D341Med (cell line): ENCODE measurements at regions not wholly inside any gene's neighbourhood (a gene's known extent, or its start where the extent isn't known, plus 50 kb on each side); places are given as distances from the start of the nearest gene placed in this dataset.
"Not testable (repeated sequence)": the region's sequence is repeated elsewhere in the genome, so short reads cannot be mapped to it uniquely, and the experiment has no call there.

Experiments
- DNase-seq: peaks from one replicate; pipeline ENCODE4 v3.0.0; 2012; ENCODE audit warnings: low spot score

DNA sequence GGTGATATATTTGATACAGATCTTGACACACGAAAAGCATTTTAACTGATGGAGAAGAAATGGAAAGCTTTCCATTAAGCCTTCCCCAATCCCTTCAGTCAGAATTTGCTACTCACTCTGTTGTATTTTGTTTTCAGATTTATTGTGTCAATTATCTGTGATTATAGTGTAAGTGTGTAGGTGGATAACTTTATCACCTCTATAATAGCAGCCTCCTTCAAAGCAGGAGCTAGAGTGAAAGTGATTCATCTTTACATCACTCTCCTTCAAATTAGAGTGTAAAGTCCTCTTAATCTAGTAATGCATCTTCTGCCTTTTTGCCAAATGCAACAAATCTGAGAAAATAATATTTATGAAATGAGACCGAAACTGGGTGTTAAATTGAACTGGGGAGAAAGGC, 459.7 kb upstream of the ZP4 start:
- DNase-seq = no peak

DNA sequence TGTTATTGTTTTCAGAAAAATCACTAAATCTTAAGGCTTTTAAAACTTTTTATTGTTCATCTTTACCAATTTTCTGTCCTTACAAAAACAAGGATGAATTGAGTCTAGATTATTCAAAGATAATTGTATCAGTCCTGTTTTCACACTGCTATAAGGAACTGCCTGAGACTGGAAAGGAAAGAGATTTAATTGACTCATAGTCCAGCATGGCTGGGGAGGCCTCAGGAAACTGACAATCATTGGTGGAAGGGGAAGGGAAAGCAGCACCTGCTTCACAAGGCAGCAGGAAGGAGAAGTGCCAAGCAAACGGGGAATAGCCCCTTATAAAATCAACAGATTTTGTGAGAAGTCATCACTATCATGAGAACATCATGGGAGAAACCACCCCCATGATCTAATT, 455.6 kb upstream of the ZP4 start:
- no peak for DNase-seq

DNA sequence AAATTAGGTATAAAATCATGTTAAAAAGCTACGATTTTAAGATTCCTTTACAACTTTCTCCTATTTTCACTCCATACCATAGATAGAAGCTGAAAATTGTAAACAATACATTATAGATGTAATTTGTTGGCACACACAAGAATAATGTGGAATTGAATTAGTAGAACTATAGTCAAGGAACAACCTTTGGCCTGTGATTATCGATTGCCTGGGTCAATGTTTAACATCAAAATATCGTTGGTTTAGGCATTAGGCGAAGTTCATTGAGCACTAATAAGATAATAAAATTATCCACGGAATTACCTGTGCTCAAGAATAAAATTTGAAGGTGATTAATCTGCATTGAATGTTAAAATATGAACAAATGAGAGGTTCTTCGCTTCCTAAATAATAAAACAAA, 455.1 kb upstream of the ZP4 start:
- no peak for DNase-seq

GRCh38 chr1:238343852-238344251, 453.1 kb upstream of the ZP4 start:
- DNase-seq = no peak

- DNase-seq = no peak
Measured at GRCh38 chr1:238341395-238341794, 450.7 kb upstream of the ZP4 start.

DNA sequence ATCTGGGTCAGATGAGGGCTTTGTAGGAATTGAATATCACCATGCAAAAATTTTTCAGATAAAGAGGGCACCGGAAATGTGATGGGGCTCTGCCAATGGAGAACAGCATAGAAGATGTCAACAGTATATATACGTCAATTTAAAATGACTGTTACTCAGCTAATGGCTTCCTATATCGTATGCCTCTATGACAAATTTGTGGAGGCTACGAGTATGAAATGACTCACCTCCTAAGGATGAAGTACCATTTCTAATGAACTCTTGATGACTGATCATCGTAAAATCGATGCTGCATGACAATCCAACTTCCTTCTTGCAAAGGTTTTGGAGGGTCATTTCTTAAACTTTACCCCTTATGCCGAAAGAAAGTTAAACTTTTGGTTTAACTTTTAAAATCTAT, 450.3 kb upstream of the ZP4 start:
- DNase-seq = no peak

DNA sequence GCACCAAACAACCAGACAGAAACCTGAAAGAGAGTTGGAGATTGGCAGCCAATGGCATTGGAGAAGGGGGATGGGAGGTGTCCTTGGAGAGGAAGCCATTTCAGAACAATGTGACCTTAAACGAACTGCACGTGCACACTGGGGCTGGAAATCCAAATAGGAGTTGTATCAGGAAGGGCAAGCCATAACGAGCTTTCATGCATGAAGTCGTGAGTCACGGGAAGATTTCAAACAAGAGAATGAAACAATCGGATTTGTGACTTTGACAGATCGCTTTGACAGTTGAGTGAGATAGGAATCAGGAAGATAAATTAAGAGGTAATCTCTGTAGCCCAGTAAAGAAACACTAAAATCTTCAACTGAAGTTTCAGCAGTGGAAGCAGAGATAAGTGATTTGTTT, 445.8 kb upstream of the ZP4 start:
- no peak for DNase-seq

GRCh38 chr1:238334170-238334569, 443.4 kb upstream of the ZP4 start:
- DNase-seq = no peak

DNA sequence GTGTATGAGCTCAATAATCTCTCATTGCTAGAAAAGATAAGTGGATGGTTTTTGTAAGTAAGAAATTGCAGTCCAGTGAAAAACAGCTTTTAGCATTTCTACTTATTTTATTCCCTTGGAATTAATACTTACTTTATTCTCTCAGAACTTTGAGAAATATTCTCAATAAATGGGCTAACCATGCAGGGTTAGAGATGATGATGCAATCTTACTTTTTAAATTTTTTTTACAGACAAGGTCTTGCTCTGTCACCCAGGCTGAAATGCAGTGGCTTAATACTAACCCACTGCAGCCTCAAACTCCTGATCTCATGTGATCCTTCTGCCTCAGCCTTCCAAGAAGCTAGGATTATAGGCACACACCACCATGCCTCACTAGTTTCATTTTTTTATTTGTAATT, 440.8 kb upstream of the ZP4 start:
- DNase-seq = no peak

DNA sequence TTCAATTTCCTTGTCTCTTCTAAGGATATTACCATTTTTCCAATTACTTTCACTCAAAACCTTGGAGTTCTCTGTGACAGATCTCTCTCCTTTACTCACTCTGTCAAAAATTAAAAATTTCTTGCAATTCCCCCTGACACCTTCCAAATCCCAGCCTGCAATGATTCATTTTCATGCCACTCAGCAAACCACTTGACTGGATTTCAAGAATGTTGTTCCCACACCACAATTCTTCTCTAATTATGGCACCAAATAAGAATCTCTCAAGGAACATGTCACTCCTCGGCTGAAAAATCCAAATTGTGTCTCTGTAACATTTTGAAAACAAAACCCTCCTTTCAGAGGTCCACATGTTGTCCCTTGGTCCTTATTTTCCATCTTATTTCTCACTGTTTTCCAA, 438.9 kb upstream of the ZP4 start:
- DNase-seq = no peak

DNA sequence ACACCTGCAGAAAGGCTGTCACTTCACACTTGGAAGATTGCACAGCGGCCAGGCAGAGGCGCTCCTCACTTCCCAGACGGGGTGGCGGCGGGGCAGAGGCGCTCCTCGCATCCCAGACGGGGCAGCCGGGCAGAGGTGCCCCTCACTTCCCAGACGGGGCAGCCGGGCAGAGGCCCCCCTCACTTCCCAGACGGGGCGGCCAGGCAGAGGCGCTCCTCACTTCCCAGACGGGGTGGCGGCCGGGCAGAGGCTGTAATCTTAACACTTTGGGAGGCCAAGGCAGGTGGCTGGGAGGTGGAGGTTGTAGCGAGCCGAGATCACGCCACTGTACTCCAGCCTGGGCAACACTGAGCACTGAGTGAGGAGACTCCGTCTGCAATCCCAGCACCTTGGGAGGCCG, 436.3 kb upstream of the ZP4 start:
- DNase-seq = not testable (repeated sequence)

GRCh38 chr1:238326479-238326878, 435.8 kb upstream of the ZP4 start:
- DNase-seq = not testable (repeated sequence)

GRCh38 chr1:238324211-238324864, 433.6 kb upstream of the ZP4 start:
- DNase-seq = no peak

DNA sequence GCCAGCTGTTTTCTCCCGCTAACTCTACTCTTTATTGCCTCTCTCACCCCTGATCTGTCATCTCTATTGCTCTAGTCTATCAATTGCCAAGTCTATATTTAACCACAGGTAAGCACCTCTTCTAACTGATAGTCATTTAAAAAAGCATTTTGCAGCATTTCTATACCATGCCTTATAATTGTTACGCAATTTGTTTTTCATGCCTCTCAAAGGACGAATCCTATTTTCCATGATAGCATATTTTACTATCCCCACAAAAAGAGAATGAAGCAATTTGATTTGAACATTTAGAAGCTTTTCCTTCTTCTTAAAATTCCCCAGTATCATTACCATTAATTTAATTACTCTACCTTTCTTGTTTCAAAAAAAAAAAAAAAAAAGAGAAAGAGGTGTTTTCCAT, 432.8 kb upstream of the ZP4 start:
- DNase-seq = no peak

DNA sequence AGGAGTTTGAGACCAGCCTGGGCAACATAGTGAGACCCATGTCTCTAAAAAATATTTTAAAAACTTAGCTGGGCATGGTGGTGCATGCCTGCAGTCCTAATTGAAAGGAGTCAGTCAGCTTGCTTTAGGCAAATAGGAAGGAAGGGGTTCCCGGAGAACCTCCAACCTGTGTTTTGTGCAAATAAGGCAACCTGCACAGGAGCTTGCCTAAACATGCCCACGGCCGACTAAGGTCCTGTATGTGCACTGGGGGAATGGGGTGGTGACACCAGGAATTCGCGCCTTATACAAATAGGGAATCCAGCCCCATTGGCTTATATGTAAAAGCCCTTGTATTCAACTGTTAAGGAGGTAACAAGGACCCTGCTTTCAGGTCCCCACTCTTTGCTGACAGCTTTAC, 429.2 kb upstream of the ZP4 start:
- no peak for DNase-seq

DNA sequence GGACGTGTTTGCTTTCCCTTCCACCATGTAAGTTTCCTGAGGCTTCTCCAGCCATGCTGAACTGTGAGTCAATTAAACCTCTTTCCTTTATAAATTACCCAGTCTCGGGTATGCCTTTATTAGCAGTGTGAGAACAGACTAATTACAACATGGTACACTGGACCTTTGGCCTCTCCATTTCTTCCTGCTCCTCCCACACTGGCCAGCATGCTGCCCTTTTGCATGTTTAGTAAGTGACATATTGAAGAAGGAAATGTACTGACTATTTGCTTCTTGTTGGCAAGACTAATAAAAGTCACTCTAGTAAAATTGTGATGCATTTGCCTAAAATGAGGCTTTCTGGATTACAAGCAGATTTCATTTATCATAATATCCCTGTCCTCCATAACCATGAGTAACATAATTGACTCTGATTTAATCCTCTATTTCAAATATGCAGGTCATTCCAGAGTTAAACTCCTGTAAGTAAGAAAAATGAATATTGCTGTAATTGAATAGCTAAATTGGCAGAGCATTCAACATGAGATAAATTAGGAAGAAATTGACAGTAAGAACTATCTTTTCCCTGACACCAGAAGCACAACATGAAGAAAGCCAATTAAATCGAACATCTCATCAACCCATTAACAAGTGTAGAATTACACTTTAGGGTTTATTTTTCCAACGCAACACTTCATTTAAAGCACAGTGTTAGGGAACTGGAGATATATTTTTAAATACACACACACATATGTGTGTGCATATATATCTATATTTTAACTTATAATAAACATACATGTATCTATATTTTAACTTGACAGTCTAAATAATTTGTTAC, 427.8 kb upstream of the ZP4 start:
- DNase-seq = no peak

DNA sequence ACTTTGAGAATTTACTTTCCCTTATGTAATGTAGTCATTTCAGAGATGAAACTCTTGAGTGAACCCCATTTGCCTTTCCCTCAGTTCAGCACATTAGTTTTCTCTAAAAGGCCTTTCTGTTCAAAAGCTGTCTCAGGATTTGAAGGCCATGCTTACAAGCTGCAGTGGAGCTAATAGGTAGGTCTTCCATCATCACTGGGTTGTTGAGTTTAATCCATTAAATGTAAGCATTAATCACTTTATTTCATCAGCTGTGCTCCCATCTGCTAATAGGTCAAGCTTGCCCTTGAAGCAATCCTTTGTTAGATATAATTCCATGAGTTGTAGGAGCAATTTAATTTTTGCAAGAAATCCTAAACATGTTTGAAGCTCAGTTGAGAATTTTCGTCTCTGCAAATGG, 422.2 kb upstream of the ZP4 start:
- DNase-seq = no peak

- no peak for DNase-seq
Measured at GRCh38 chr1:238306411-238306810, 415.7 kb upstream of the ZP4 start.

DNA sequence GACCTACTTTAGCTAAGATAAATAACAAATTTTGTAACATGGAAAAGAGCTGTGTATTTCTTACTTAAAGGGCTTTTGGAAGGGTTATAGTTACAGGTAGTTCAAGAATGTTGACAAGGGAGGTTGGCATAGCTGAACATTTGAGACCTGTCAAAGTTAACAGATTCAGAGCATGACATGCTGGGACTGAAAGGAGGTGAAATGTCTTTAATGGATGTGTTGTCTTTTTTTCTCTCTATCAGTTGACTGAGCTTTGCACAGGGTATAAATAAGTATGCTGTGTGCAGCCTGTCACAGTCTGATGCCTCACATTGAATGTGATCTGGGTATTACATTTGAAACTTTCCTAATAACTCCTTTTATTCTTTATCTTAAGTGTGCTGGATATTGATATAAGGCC, 411.9 kb upstream of the ZP4 start:
- DNase-seq = no peak

DNA sequence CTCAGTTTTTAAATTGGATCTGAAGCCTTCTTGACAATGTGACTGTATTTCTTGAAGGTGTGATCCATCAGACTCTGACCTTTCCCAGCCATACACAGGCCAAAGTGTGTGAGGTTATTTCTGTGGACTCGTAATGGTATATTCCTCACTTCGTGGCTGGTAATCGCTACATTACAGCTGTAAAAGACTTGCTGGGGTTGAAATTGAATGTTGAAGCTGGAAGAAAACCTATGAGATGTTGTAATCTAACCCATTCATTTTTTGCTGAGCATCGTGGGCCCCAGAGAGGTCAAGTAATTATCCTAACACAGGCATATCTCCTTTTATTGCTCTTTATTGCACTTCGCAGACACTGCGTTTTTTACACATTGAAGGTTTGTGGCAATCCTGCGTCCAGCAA, 405.6 kb upstream of the ZP4 start:
- no peak for DNase-seq

DNA sequence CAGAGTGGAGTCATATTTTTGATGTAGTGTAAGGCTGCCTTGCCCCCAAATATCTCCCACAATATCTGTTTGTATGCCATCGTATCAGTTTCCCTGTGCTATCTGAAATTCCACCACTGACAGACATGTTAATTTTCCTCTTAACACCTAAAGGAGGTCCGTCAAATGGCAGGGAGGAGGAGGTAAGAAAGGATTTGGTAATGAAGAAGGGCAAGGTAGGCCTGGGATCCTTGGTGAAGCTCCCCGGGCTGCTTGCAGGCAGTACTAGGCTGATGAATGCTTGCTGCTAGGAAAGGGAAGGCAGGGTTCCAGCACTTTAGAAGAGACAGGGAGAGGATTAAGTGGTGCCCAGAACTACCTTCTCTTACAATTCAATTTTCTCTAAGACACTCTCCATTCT, 402.4 kb upstream of the ZP4 start:
- no peak for DNase-seq

GRCh38 chr1:238281418-238281817, 390.7 kb upstream of the ZP4 start:
- no peak for DNase-seq

DNA sequence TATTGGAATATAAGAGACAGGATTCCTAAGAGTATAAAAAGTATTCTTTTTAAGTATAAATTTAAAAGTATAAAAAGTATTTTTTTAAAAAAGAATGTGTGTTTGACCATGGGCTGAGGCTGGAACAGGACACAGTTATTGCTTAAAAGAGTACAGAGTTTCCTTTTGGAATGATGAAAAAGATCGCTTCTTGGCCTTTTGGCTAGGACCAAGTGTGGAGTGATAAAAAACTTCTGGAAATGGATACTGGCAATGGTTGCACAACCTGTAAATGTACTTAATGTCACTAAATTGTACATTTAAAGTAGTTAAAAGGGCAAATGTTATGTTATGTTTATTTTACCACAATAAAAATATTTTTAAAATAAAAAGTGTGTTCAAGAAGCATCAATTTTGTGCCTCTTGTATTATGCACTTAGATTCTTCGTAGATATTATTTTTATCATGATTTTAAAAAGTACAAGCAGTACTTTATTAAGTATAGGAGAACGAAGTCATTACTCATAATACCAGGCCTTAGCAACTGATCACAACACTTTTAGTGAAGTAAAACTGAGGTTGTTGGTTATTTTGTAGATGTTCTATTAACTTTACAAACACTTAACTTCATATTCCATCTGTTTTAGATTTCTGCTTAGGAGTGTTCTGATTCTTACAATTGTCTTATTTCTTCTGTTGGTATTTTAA, 389.1 kb upstream of the ZP4 start:
- DNase-seq = no peak
